Kidney (tissue), 13 donors: ENCODE measurements at regions not wholly inside any gene's neighbourhood (a gene's known extent, or its start where the extent isn't known, plus 50 kb on each side); places are given as distances from the start of the nearest gene placed in this dataset.

Experiments
- DNase-seq, 5 donors: peaks; one replicate each; pipeline ENCODE4 v3.0.0-alpha.2; 2013 to 2020
- FAIRE-seq: peaks from 2 replicates; lab custom pipeline; 2012; peaks lifted over from hg19 to GRCh38; lab: Jason Lieb, UNC
- H3K27ac ChIP-seq, 2 donors: one replicate each; pipeline ENCODE4 v1.7.0; 2013; ENCODE audit warnings: low read depth in 2 of 2, low read length in 2 of 2, inconsistent platforms in 1 of 2
- H3K27me3 ChIP-seq: one replicate; pipeline ENCODE4 v1.7.1; 2013; ENCODE audit warnings: low read length, inconsistent platforms; ENCODE audit not compliant: control insufficient read depth, insufficient read depth
- H3K36me3 ChIP-seq, 3 donors: one replicate each; pipeline versions ENCODE4 v1.7.0 to v1.7.1; 2013; ENCODE audit warnings: low read length in 3 of 3, control low read depth in 1 of 3, inconsistent platforms in 1 of 3; ENCODE audit not compliant: insufficient read depth in 3 of 3, control insufficient read depth in 2 of 3
- H3K4me1 ChIP-seq, 3 donors: one replicate each; pipeline versions ENCODE4 v1.7.0 to v1.7.1; 2013; ENCODE audit warnings: low read length in 3 of 3, inconsistent platforms in 1 of 3, low read depth in 1 of 3; ENCODE audit not compliant: control insufficient read depth in 2 of 3, insufficient read depth in 2 of 3
- H3K4me3 ChIP-seq, 3 donors: one replicate each; pipeline versions ENCODE4 v1.7.0 to v1.8.1; 2013; ENCODE audit warnings: low read length in 3 of 3, control low read depth in 1 of 3, inconsistent platforms in 1 of 3
- H3K9ac ChIP-seq, 3 donors: one replicate each; pipeline versions ENCODE4 v1.7.0 to v1.7.1; 2013; ENCODE audit warnings: low read length in 3 of 3, control low read depth in 1 of 3, inconsistent platforms in 1 of 3
- H3K9me3 ChIP-seq, 3 donors: one replicate each; pipeline versions ENCODE4 v1.7.0 to v1.7.1; 2013; ENCODE audit warnings: low read length in 3 of 3, control low read depth in 1 of 3, inconsistent platforms in 1 of 3; ENCODE audit not compliant: control insufficient read depth in 2 of 3, insufficient read depth in 1 of 3
- CTCF ChIP-seq: IDR thresholded peaks from 3 replicates; pipeline ENCODE4 v1.5.1; 2012; ENCODE audit warnings: mild to moderate bottlenecking, moderate library complexity, borderline replicate concordance; ENCODE audit not compliant: insufficient read depth; ENCODE audit errors: extremely low read depth
- intact Hi-C: fragments of 100-400 bp; cut with DNase I; formaldehyde crosslinking; loops from one replicate; pipeline ENCODE4 v1.11.1; 2022
- donor health status: control.
- donor health status: control.
- donor health status: control.
- donor health status: control.
- donor health status: control.
- donor health status: DM: yes; HTN: yes; CAD: no.
- donor health status: Normal renal cell carcinoma (clear cell type).

GRCh38 chr5:12246036-12246435 is 341.8 kb upstream of the CTNND2 start:
- H3K36me3 ChIP-seq = no peaks in the 10 kb centered on the region
- H3K9me3 ChIP-seq = no peaks in the 10 kb centered on the region
- no peak overlapping the region for H3K4me3 ChIP-seq
- DNase-seq (no peak), FAIRE-seq (no peak)
- TF ChIP-seq CTCF = no peak
- no peak overlapping the region for H3K27ac ChIP-seq
- H3K27me3 ChIP-seq = no peaks in the 10 kb centered on the region
- H3K9ac ChIP-seq = no peak overlapping the region
- H3K4me1 ChIP-seq = no peaks in the 10 kb centered on the region
- intact Hi-C loops = no loop called here

GRCh38 chr5:12245429-12245828 is 341.2 kb upstream of the CTNND2 start:
- DNase-seq (no peak), FAIRE-seq (no peak)
- Histone ChIP-seq H3K4me1 (no peaks in the 10 kb centered on the region), H3K9me3 (no peaks in the 10 kb centered on the region), H3K4me3 (no peak overlapping the region), H3K27ac (no peak overlapping the region), H3K27me3 (no peaks in the 10 kb centered on the region), H3K36me3 (no peaks in the 10 kb centered on the region), H3K9ac (no peak overlapping the region)
- intact Hi-C loops = no loop called here
- TF ChIP-seq CTCF = no peak

GRCh38 chr5:12242950-12243888 is 339.0 kb upstream of the CTNND2 start:
- intact Hi-C loops = no loop called here
- H3K27ac ChIP-seq = no peak overlapping the region
- H3K36me3 ChIP-seq = no peaks in the 10 kb centered on the region
- no peak for DNase-seq
- H3K9ac ChIP-seq = no peak overlapping the region
- H3K9me3 ChIP-seq = no peaks in the 10 kb centered on the region
- H3K27me3 ChIP-seq = no peaks in the 10 kb centered on the region
- no peaks in the 10 kb centered on the region for H3K4me1 ChIP-seq
- no peak for TF ChIP-seq CTCF
- no peak for FAIRE-seq
- no peak overlapping the region for H3K4me3 ChIP-seq
